ENCODE measurements at regions not wholly inside any gene's neighbourhood (a gene's known extent, or its start where the extent isn't known, plus 50 kb on each side); places are given as distances from the start of the nearest gene placed in this dataset.

- ChIA-PET RAD21 (ENCODE audit: unreplicated experiment) (no interaction called here), POLR2A (no interaction called here), CTCF (interaction anchor here (0.7 to 1.4 kb wide), 2 partner anchors 11 to 16 kb away, joined by 3 to 4 read pairs; no protein-coding TSS in a partner anchor), SMC1A (ENCODE audit: uncharacterized antibody, unreplicated experiment) (interaction anchor here (1.8 kb wide), 1 partner anchor 17 kb away, joined by 4 read pairs; no protein-coding TSS in a partner anchor)
- in situ Hi-C loops (cut with MboI) (no loop called here), intact Hi-C loops (cut with micrococcal nuclease; ENCODE audit: unreplicated experiment) (no loop called here)
- no peak for DNase-seq (ENCODE audit: low read depth, low spot score)
- H3K79me2 ChIP-seq (ENCODE audit: control insufficient read depth, insufficient read depth, low read length), result no peaks in the 10 kb centered on the region
- H3K27ac ChIP-seq (ENCODE audit: control insufficient read depth, insufficient read depth), result no peak overlapping the region
- no peak overlapping the region for H3K9ac ChIP-seq (ENCODE audit: control insufficient read depth, insufficient read depth, low read length)
- BruUV-seq (replicated peaks), result no TSS peak
- FAIRE-seq, result no peak
- no peaks in the 10 kb centered on the region for H3K27me3 ChIP-seq (replicated peaks in 1 of 2; ENCODE audit: control insufficient read depth in 2 of 2, insufficient read depth in 2 of 2, low read length in 1 of 2)
- 52% methylated on average over 3 of the region's 3 CpGs for WGBS (ENCODE audit: insufficient coverage, insufficient replicate concordance, low lambda C conversion rate, missing lambda C conversion rate)
- no peak overlapping the region for H2AFZ ChIP-seq (ENCODE audit: control insufficient read depth, low read depth, low read length)
- H3K4me3 ChIP-seq, result no peak overlapping the region
- no peak overlapping the region for H3K4me2 ChIP-seq (ENCODE audit: control insufficient read depth, insufficient read depth)
- H3K4me1 ChIP-seq (ENCODE audit: control insufficient read depth, insufficient read depth, low read length), result no peaks in the 10 kb centered on the region
- no peaks in the 10 kb centered on the region; the same call in 2 of the 3 replicates for H3K9me3 ChIP-seq (replicated peaks; ENCODE audit: control insufficient read depth, insufficient read depth, low read length)
- H4K20me1 ChIP-seq (ENCODE audit: control insufficient read depth, insufficient read depth), result no peaks in the 10 kb centered on the region
- no peak for TF ChIP-seq CBX3 (IDR thresholded peaks at IDR 0.05; ENCODE audit: borderline replicate concordance, low read depth)
- TF ChIP-seq, protein P1, sequence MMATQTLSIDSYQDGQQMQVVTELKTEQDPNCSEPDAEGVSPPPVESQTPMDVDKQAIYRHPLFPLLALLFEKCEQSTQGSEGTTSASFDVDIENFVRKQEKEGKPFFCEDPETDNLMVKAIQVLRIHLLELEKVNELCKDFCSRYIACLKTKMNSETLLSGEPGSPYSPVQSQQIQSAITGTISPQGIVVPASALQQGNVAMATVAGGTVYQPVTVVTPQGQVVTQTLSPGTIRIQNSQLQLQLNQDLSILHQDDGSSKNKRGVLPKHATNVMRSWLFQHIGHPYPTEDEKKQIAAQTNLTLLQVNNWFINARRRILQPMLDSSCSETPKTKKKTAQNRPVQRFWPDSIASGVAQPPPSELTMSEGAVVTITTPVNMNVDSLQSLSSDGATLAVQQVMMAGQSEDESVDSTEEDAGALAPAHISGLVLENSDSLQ (IDR thresholded peaks at IDR 0.05), result no peak
- TF ChIP-seq NRF1 (conservative IDR thresholded peaks at IDR 0.05; ENCODE audit: low read depth, low read length), result no peak
- TF ChIP-seq FOS (IDR thresholded peaks at IDR 0.05; ENCODE audit: borderline replicate concordance, extremely low read depth, insufficient read length), result no peak
- TF ChIP-seq ZBED1 (IDR thresholded peaks at IDR 0.05; ENCODE audit: borderline replicate concordance), result no peak
- TF ChIP-seq PAX8 (IDR thresholded peaks at IDR 0.05), result no peak
- TF ChIP-seq SREBF2 (IDR thresholded peaks at IDR 0.05; ENCODE audit: low read length), result no peak
- TF ChIP-seq STAT3 (IDR thresholded peaks at IDR 0.05; ENCODE audit: low read depth, low read length), result no peak
- TF ChIP-seq POLR2AphosphoS5 (IDR thresholded peaks at IDR 0.05; ENCODE audit: low read length), result no peak
- no peak for TF ChIP-seq SMAD5 (IDR thresholded peaks at IDR 0.05; ENCODE audit: low read depth)
- TF ChIP-seq IKZF2 (IDR thresholded peaks at IDR 0.05), result no peak
- TF ChIP-seq, protein P2, sequence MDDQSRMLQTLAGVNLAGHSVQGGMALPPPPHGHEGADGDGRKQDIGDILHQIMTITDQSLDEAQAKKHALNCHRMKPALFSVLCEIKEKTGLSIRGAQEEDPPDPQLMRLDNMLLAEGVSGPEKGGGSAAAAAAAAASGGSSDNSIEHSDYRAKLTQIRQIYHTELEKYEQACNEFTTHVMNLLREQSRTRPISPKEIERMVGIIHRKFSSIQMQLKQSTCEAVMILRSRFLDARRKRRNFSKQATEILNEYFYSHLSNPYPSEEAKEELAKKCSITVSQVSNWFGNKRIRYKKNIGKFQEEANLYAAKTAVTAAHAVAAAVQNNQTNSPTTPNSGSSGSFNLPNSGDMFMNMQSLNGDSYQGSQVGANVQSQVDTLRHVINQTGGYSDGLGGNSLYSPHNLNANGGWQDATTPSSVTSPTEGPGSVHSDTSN (IDR thresholded peaks at IDR 0.05; ENCODE audit: insufficient replicate concordance, low read depth, low read length), result no peak
- TF ChIP-seq MYB (IDR thresholded peaks at IDR 0.05; ENCODE audit: borderline replicate concordance, low read depth, low read length), result no peak
- no peak for TF ChIP-seq SMC3 (IDR thresholded peaks at IDR 0.05; ENCODE audit: borderline replicate concordance, low read length)
- TF ChIP-seq BCL3 (IDR thresholded peaks at IDR 0.05; ENCODE audit: borderline replicate concordance, insufficient read depth, low read depth, low read length, poor library complexity, severe bottlenecking), result no peak
- H3K36me3 ChIP-seq (ENCODE audit: control insufficient read depth in 2 of 2, insufficient read depth in 2 of 2, low read length in 1 of 2), result no peaks in the 10 kb centered on the region
- no peak for ATAC-seq
Measured at GRCh38 chr1:83543222-83543973, 455.5 kb downstream of the TTLL7 start.
